8988T (cell line): ENCODE measurements at regions not wholly inside any gene's neighbourhood (a gene's known extent, or its start where the extent isn't known, plus 50 kb on each side); places are given as distances from the start of the nearest gene placed in this dataset.
"Not testable (repeated sequence)": the region's sequence is repeated elsewhere in the genome, so short reads cannot be mapped to it uniquely, and the experiment has no call there.

ENCODE experiments used
- DNase-seq: peaks from one replicate; pipeline ENCODE4 v3.0.0; 2011

DNA sequence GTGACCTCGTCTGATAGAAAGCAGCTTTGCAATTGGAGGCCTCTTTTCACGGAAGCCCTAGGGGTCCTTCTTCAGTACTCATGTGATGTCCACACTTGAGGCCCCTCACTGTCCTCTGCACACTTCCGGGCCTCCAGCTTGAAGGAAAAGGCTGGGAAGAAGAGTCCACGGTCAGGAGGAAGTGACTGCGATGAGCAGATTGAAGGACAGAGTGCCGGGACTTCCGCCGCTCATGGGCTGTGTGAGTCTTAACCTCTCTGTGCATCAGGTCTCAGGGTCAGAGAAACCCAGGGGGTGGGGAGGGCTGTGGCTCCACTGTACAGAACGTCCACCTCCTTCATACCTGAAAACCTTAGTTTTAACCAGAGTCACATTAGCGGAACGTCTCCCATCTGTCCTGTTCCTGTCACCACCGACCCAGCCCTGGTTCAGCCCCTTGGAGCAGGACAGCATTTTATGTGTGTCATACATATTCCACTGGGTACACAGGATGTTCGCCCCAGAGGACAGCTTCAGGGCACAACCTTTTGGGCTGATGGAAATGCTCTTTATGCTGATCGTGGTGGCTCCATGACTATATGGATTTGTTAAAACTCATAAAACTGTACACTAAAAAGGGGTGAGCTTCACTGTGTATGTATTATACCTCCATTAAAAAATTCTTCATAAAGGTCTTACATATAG lies 51.0 kb upstream of the SORCS2 start:
- no peak for DNase-seq

- no peak for DNase-seq
Observed at GRCh38 chr4:7140692-7141069, 51.7 kb upstream of the SORCS2 start.

- DNase-seq: no peak
Observed at GRCh38 chr4:7140062-7140691, 52.2 kb upstream of the SORCS2 start.

DNA sequence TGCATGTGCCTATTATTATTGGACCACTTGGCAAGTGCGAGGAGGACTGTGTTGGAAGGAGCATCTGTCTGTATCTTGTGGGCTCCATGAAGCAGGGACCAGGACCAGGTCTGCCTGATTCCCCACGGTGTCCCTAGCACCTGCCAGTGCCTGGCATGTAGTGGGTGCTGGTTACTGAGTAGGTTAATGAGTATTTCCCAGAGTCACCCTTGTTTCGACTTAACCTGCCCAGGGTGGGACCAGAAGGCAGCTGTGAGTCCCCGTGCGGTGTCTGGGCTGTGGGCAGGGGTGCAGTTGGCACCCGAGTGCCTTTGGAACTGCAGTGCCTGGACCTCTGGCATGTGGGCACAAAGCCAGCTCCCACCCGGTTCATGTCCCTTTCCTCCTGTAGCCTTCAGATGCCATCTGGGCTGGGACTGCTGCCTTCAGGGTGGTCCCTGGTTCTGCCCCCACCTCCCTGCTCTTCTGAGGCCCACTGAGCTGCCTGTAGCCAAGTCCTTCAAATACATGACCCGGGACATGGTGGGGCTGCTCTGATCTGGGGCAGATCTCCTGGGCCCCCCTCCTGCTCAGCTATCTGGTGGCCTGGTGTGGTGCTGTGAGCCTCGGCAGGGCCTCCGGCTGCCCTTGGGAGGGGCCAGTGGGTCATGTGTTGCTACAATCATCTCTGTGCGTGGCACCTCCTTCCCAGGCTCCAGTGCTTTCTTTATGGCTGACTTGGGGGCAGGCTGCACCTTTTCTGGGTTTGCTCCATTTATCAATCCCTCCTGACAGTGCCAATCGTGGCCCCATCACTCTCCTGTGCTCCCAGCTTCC lies 53.0 kb upstream of the SORCS2 start:
- no peak for DNase-seq

- no peak for DNase-seq
Observed at GRCh38 chr4:7138223-7139166, 53.8 kb upstream of the SORCS2 start.

GRCh38 chr4:7137326-7138200 lies 54.8 kb upstream of the SORCS2 start:
- no peak for DNase-seq

DNA sequence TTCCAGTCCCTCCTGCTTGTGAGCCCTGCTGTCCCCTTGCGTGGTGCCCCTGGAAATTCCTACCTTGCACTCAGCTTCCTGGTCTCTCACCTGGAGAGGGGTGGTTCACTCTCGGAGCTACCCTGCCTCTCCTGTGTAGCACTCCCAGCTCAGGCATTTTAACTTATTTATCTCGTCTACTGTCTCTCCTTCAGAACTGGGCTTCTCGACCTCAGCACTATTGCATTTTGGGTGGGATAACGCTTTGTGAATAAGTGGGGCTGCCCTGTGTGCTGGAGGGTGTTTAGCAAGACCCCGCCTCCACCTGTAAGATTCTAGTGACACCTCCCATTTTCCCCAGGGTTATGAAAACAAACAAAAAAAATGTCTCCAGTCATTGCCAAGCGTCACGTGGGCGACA lies 56.0 kb upstream of the SORCS2 start:
- DNase-seq: no peak

- no peak for DNase-seq
Observed at GRCh38 chr4:7135389-7135746, 57.0 kb upstream of the SORCS2 start.

DNA sequence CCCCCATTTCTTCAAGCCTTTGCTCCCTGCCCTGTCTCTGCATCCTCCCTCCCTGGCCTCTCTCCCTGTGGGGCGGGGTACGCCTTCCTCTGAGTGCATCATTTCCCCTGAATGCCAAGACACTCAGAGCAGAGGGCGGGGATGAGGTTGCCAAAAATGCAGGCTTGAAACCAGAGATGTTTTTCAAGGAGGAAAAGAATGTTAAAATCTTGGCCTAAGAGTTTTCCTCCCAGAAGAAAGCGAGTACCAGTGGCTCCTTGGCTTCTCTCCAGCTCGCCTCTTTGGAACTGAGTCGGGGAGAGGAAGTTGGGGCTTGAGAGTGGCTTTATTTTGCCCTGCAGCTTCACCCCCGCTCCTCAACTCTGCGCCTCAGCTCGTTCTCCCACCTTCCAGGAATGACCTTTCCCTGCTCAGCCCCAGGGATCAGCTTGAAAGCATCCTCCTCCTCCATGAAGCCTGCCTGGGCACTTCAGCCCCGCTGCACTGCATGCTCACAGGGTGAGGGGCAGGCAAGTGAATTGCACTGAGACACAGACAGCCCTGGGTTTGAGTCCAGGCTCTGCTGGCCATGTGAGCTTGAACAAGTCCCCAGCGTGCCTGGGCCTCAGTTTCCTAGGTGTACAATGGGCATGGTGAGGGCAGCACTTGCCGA lies 57.5 kb upstream of the SORCS2 start:
- DNase-seq: peak; percentile 71

GRCh38 chr4:7133818-7134650 lies 58.3 kb upstream of the SORCS2 start:
- DNase-seq: not testable (repeated sequence)

GRCh38 chr4:7132730-7133582 lies 59.4 kb upstream of the SORCS2 start:
- no peak for DNase-seq

DNA sequence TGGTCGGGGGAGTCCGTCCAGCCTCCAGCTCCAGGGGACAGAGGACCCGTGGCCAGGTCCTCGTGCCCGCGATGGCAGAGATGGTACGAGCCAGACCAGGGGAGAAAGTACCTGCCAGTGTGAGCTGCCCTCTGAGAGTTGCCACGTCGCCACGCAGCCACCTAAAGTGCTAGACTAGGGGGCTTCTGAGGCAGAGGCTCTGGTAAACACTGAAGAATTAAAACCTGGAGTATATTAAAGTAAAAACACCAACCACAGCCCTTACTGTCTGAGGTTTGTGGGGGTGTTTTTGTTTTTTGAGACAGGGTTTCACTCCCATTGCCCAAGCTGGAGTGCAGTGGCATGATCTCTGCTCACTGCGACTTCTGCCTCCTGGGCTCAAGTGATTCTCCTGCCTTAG lies 60.1 kb upstream of the SORCS2 start:
- no peak for DNase-seq

GRCh38 chr4:7131498-7132031 lies 60.8 kb upstream of the SORCS2 start:
- no peak for DNase-seq

DNA sequence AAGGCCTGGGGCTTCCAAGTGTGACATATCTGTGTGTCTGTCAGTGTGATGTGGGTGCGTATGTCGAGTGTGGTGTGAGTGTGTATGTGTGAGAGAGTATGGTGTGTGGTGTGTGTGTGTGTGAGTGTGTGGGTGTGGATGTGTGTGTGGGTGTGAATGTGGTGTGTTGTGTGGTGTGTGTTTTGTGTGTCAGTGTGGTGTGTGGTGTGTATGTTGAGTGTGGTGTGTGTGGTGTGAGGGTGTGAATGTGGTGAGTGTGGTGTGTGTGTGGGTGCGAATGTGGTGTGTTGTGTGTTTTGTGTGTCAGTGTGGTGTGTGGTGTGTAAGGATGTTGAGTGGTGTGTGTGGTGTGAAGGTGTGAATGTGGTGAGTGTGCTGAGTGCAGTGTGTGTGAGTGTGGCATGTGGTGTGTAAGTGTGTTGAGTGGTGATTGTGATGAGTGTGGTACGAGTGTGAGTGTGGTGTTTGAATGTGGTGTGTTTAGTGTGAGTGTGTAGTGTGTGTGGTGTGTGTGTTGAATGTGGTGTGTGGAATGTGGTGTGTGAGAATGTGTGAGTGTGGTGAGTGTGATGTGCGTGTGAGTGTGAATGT lies 61.6 kb upstream of the SORCS2 start:
- DNase-seq: no peak

DNA sequence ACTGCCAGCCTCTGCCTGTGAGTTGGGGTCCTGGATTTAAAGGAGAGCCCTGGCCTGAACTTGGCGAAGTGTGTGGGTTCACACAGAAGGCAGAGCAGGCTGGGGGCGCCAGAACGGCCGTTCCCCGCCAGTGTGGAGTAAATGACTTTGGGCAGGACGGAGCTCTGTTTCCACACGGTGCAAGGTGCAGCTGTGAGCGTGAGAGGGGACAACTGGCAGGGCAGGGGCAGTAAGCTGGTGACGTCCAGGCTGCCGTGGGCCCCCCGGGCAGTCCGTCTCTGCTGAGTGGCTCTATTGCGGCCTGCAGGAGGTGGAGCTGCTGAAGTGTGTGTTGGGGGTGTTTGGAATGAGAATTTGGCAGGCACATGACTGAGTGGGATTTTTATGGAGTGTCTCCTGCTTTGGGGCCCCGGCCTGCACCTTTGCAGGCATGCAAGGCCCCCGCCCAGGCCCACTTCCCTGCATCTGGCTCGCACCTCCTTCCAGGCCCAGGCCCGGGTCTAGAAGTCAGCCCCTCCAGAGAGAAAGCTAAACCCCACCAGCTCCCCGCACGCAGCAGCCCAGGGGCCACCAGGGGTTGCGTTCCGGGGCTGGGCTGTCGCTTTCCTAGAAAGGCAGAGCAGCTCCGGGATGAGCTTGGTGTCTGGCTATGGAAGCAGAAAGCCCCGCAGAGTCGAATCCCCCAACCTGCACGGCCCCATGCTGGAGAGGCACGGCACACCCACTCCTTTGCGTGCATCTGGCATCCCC lies 62.2 kb upstream of the GRPEL1 start:
- no peak for DNase-seq

GRCh38 chr4:7128644-7129043 lies 60.8 kb upstream of the GRPEL1 start:
- DNase-seq: no peak

- DNase-seq: no peak
Observed at GRCh38 chr4:7128234-7128633, 60.4 kb upstream of the GRPEL1 start.

GRCh38 chr4:7127576-7127975 lies 59.7 kb upstream of the GRPEL1 start:
- no peak for DNase-seq
